NOMO-1 treated with DMSO at 0.1 percent for 48 hours (cell line): ENCODE measurements at regions not wholly inside any gene's neighbourhood (a gene's known extent, or its start where the extent isn't known, plus 50 kb on each side); places are given as distances from the start of the nearest gene placed in this dataset.

Experiments used
- DNase-seq: peaks from one replicate; lab custom pipeline; 2025; ENCODE audit not compliant: unreplicated experiment; lab: John Stamatoyannopoulos, UW

DNA sequence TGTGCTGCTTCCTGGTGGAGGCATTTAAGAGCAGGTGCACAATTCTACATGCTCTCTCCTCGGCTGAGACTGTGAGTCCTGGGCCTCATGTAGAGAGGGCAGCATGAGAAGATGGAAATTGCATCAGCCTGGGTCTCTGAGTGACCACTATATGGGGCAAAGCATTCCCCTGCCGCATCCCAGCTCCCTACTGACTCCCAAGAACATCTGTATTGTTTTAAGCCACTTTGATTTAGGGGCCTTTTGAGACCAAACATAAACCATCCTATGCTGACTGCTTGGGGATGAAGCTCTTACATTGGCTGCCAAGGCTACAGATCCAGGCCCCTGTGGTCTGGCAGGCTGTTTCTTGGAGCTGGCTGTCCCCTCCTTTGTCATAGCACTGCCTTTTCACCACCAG, 101.3 kb upstream of the TBX20 start:
- DNase-seq = no peak

DNA sequence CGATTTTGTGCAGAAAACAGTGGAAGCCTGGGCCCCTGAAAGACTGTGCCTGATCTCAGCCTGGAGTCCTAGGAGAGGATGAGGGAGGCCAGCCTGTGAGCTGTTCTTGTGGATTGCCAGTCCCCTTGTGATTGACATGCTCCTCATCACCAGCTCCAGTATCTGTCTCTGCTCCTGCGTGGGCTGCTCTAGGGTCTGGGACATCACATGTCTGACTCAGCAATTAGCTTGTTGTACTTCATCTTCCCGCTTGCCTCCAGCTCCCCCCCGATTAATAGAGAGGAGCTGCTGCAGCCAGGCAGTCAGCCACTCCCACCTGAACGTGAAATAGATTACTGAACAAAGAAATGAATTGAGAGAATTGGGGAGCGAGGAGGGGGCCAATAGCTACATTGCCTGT, 99.6 kb upstream of the TBX20 start:
- DNase-seq = no peak

DNA sequence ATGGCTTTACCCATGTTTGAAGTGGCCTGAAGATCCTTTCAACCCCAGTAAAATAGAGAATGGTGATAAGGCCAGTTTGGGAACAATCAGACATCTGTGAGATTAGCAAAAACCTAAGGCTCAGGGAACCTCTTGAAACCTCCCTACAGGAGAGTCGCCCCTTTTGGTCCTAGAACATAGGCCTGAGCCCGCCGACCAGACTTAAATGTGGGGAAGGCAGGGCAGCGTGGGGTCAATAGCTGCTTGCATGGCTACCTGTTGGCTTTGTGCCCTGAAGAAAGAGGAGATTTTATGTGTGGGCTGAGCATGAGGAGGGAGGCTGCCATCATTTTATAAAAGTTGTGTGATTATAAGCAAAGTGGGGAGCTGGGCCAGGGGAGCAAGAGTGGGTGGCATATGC, 97.6 kb upstream of the TBX20 start:
- no peak for DNase-seq

- DNase-seq = no peak
Measured at GRCh38 chr7:35348611-35349400, 94.9 kb upstream of the TBX20 start.

- no peak for DNase-seq
Measured at GRCh38 chr7:35342786-35343185, 88.9 kb upstream of the TBX20 start.

GRCh38 chr7:35339811-35340210, 85.9 kb upstream of the TBX20 start:
- no peak for DNase-seq

DNA sequence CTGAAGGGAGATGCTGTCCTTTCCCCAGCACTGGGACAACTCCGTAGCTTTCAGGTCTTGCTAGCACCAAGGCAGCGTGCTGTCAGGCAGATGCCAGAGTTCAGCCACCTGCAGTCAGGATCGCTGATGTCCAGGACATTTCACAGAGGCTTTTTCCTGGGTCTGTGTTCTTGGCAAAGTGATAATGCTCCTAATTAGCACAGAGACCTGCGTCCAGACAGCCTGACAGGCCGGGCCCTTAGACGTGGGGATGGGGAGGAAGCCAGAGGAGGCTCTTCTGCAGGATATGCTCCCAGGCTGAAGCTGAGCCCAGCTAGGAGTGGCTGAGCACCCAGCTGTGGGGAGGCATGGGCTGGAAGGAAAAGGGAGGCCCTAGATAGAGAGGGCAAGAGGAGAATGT, 82.5 kb upstream of the TBX20 start:
- DNase-seq = no peak

- DNase-seq = no peak
Measured at GRCh38 chr7:35334506-35334905, 80.6 kb upstream of the TBX20 start.

DNA sequence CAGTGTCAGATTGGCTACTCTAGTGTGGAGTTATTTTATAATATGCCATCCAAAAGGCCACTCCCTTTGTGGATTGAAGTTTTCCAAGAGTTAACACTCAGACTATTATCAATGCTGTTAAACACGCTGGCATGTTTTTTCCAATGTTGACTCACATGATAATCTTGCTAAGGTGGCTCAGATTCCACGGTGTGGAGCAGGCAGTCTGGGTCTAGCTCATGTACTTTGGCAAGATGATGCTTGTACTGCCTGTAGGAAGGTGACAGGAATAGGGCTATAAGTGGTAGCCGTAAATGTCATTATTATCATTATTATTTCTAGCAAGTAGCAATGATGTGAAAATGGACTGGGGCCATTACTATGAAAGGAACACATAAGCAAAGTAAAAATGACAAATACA, 79.4 kb upstream of the TBX20 start:
- DNase-seq = no peak

DNA sequence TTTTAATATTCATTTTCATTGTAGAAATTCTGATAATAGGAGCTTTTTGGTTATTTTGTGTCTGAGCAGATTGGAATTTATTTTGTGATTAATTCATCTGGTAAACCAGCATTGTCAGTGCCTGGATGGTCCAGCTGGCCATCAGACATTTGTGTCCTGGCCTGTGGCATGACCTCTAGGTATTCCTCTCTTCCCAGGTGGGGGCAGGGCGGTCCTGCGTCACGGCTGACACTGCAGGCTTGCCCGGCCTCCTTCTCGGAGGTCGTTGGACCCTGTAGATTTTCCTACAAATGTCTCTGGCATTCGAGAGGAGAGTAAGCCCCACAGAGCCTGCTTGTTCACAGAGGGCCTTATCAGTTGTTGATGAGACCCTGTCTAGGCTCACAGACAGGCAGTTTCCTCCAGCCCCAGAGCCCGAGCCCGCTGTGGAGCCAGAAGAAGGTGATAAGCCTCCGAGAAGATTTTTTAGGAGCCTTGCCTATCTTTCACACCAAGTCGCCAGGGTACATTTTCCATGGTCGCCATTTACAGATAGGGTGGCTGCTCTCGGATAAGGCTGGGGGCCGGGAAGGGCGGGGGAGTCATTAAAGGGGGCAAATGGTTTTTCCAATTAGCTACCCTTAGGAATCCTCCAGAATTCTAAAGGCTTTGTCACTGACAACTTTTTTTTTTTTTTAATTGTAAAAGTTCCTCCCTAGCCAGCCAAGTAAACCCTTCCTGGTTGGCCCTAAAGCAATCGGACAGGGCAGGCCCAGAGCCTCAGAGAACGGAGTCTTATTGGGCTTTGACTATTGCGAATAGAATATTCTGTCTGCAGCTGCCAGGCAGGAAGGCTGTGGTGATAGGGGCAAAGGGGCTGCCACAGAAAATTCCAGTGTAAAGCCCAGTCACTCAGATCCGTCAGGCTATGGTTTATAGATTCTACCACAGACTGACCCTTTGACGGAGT, 78.1 kb upstream of the TBX20 start:
- DNase-seq = no peak

GRCh38 chr7:35329026-35329425, 75.1 kb upstream of the TBX20 start:
- no peak for DNase-seq

GRCh38 chr7:35319606-35320005, 65.7 kb upstream of the TBX20 start:
- DNase-seq = no peak

- DNase-seq = no peak
Measured at GRCh38 chr7:35316549-35316948, 62.6 kb upstream of the TBX20 start.

- DNase-seq = no peak
Measured at GRCh38 chr7:35315517-35315916, 61.6 kb upstream of the TBX20 start.

DNA sequence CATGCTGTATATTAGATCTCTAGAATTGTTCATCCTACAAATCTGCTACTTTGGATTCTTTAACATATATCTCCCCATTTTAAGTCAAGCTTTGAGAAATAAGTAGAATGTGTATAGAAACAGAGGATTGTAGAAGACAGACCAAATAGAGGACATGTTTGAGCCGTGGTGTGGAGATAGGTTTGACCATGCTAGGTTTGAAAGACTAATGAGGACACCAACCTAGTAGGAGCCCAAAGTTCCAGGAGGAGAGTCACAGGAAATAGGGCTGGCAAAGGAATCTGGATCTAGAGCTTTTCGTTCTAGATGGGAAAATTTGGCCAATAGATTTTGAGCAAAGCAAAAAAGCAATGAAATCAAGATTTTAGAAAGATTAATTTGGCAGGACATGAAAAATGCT, 60.5 kb upstream of the TBX20 start:
- no peak for DNase-seq

- no peak for DNase-seq
Measured at GRCh38 chr7:35313575-35313974, 59.7 kb upstream of the TBX20 start.
